ENCODE measurements at regions not wholly inside any gene's neighbourhood (a gene's known extent, or its start where the extent isn't known, plus 50 kb on each side); places are given as distances from the start of the nearest gene placed in this dataset.

DNA sequence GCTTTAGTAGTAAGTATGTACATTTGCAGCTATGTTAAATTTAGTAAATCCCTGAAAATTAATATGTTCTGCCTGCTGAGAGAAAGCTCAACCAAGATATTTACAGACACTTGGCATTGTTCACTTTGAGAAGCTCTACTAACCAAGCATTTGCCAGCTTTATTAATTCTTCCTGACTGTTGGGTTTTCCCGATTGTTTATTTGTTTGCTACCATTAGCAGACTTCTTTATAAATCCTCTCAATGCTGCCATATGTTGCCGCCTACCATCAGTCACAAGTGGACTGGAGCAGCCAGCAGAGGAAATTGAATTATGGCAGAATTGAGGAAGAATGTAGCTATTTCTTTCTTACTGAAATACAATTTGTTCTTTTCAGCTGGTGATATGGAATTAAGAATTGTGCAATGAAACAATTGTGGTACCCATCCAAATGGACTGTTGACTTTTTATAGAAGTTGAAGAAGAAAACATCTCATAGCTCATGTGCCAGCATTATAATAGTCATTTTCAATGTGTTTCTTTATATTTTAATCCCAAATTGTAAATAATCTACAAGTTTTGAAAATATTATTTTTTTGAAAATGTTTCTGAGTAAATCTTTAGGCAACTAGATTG lies 588.7 kb upstream of the CDH6 start:
- DNase-seq (ENCODE audit: low spot score), result no peak

DNA sequence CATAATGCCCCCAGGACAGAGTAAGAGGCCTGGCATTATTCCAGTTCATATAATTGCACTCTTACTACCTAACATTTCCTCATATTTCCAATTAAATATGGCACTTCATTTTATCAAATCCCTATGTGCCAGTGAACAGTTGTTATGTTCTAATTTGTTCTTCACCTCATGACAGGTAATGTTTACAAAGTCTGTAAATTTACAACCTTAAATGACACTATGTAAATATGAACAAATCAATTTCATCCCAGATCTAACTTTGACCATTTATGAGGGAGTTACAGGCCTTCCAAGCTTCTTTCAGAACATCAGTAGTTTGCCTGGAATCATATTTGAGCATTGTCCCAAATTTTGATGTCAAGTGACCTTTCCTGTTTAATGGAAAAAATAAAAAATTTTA lies 592.6 kb upstream of the CDH6 start:
- DNase-seq (ENCODE audit: low spot score), result peak; percentile 9

DNA sequence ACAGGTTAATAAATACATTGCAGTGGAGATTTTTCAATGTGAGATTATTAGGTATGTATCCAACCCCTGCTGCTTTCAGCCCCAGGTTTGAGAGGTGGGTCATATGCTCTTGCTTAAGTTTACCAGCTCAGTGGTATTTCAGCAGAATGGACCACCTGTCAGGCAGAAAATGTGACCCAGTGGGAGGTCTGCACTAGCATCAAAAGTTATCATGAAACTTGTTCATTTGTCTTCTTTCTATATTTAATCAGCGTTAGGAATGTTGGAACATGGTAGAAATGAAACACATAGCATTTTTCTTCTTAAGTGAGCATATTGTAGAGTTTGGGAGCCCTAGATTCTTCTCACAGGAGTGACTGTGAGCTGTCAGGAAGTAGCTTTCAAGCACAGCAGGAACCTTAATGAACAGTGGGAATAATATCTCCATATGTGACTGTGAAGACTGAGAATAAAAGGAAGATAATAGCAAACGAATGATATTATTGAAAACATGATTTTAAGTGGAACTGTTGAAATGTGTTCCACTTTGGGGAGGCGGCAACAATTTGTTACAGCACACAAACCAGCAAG lies 596.9 kb upstream of the CDH6 start:
- no peak for DNase-seq (ENCODE audit: low spot score)

DNA sequence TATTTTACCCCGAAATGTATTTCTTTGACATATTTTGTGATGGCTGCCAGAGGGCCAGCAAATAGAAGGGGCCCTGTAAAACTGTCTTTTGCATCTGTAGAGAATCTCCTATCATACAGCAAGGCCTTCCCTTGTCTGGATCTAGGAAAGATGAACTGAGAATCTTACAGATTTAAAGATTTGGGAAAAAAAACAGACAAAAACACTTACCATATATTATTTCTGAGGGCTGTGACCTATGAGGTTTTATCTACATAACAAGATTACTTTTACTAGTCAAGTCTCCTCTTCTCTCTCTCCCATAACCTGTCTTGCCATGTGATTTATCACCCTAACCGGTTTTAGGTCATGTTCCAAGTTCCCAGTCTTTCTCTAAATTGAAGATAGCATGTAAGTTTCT lies 599.2 kb upstream of the CDH6 start:
- DNase-seq (ENCODE audit: low spot score), result peak; percentile 90

DNA sequence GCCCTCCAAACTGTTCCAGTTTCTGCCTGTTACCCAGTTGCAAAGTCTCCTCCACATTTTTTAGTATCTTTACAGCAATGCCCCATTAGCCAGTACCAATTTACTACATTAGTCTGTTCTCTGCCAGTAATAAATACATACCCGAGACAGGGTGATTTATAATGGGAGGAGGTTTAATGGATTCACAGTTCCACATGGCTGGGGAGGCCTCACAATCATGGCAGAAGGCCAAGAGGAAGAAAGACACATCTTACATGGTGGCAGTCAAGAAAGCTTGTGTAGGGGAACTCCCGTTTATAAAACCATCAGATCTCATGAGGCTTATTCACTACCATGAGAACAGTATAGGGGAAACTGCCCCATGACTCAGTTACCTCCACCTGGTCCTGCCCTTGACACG lies 600.7 kb upstream of the CDH6 start:
- DNase-seq (ENCODE audit: low spot score), result no peak

DNA sequence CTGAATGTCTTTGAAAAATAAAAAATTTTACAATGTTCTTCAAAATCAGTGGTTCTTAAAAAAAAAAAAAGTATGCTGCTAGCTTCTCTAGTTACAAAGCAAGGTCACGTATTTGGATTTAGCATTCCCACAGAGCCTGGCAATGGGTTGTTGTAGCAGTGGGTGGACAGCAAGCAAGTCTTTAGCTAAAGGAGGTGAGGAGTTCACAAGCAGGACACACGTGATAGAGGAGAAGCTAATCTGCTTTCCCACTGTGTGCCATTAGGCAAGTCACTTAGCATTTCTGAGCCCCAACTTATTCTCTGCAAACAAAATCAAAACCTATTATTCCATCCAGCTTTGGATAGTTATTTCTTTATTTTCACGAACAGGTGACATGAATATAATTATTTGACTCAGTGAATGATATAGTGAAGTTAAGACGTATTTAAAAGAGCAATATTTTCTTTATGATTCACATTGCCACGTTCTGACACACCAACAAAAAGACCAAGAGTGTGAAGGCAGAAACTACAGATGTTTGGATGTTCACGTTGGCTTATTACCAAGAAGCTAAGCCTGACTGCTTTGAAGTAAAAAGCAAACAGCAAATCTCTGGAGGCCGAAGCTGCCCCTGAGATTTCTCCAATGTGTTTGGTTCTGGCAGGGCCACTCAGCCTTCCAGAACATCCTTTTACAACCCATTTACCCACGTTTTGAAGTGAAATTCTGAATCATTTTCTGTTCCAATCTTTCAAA lies 612.1 kb upstream of the CDH6 start:
- DNase-seq (ENCODE audit: low spot score), result no peak

DNA sequence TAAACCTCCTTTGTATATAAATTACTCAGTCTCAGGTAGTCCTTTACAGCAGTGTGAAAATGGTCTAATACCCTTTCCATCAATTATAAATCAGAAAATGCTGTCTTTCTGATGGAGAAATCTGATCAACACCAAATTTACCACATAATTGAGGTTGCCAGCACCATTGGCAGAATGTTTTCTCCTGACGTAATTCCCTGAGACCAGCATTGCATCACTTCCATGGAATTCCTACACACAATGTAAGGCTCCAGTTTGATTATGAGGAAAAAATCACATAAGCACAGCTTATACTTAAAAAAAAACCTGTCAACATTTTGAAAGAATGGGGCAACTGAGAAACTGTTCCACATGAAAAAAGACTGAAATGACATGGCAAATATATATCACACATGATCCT lies 618.7 kb upstream of the CDH6 start:
- no peak for DNase-seq (ENCODE audit: low spot score)

DNA sequence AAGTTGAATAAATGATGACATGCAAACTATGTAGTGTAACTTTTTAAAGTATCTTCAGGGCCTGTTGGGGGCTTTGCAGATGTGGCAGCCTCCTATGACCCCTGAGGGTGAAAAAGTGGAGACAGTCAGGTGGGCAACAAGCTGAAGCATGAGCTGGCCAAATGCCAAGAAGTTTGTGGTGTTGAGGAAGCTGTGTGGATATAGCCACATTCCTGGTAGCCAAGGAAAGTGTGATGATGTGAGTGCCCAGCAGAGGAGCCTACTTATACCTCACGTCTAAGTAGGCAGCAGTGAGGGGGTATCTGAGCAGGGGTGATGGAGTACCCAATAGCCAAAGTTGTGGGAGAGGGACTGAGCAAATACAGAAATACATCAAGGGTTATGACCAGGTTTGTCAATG lies 621.2 kb upstream of the CDH6 start:
- DNase-seq (ENCODE audit: low spot score), result no peak

DNA sequence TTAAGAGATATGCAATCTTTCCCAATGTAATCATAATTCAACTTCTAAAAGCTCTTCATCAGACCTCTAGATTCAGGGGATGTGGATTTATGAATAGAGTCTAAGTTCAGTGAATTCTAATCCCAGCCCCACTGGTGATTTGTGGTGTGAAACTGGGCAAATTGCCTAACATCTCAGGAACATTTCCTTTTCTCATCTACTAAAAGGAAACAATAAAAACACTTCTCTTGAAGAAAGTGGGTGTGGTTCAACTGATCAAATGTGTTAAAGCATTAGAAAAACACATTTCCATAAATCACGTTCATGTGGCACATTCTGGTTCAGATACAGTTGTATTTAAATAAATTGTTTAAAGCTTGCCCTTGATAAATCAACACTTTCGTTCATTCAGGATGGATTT lies 631.7 kb upstream of the CDH6 start:
- no peak for DNase-seq (ENCODE audit: low spot score)

DNA sequence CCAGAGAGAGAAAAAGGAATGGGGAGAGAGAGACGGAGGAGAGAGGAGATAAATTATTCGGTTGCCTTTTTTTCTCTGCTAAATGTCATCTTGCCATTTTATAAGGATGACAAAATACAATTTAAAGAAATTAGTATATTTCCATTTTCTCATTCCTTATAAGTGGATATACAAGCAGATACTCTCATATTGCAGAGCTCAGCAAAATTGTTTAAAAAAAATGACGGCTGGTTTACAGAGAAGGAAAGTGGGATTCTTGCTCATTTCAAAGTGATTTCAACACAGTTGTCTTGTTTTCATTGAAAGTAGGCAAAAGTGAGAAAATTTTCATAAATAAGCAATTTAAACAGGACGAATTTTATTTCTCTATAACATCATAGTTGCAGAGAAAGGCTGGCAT lies 641.9 kb upstream of the CDH6 start:
- DNase-seq (ENCODE audit: low spot score), result no peak

DNA sequence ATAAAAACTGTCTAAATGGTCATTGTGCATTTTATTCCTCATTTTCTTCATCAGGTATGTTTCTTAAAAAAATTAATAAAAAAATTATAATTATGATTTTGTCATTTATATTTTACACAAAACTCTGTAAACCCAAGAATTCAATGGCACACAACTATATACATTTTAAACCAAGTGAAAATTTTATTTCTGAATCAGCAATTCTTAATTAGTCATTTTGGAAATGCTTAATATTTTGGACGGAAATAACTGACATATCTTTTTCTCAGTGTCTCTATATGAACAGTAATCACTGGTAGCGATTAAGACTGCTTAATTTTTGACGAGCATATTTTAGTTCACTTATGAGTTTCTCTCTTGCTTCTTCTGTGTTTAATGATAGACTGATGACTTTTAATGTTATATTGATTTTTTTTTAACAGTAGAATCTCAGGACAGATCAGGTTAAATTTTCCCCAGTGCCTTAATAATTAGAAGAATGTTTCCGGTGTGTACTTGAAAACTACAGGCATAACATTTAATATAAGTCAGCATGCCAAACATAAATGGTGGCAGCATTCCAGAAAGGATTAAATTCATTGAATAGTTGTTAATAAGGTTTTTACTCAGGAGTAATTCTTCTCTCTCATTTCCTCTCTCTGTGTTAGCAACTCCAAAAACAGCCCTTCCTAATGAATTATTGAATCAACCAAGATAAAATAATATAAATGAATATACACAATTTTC lies 644.7 kb upstream of the CDH6 start:
- no peak for DNase-seq (ENCODE audit: low spot score)

DNA sequence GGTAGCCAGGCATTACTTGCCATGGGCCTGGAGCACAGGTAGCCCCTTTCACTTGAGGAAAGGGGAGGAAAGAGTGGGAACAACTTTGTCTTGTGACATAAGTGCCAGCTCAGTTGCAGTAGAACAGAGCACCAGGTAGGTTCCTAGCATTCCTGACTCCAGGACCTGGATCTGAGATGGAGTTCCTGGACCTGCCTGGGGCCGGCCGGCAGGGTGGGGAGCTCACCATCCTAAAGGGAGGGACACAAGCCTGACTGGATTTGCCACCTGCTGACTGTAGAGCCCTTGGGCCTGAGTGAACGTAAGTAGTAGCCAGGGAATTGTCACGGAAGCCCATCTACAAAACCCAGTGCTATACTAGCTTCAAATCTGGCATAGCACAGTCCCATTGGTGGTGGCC lies 653.3 kb upstream of the CDH6 start:
- DNase-seq (ENCODE audit: low spot score), result no peak

DNA sequence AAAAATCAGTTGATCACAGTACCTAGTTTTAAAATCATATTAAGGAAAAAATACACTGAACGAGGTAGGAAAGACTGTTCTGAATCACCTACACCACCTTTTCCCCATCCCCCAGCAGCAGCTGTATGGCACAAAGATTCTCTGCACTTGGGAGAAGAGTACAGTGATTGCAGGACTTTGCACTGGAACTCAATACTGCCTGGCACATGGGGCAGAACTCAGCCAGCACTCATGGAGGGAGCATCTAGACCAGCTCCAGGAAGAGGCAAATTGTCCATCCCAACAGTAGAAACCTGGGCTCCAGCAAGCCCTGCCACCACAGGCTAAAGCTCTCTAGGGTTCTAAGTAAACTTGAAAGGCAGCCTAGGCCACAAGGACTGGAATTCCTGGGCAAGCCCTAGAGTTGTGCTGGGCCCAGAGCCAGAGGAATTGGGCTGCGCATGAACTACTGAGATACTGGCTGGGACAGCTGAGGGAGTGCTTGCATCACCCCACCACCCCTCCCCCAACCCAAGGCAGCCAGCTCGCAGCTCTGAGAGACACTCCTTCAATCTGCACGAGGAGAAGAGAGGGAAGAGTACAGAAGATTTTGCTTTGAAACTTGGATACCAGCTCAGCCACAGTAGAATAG lies 654.4 kb upstream of the CDH6 start:
- no peak for DNase-seq (ENCODE audit: low spot score)

DNA sequence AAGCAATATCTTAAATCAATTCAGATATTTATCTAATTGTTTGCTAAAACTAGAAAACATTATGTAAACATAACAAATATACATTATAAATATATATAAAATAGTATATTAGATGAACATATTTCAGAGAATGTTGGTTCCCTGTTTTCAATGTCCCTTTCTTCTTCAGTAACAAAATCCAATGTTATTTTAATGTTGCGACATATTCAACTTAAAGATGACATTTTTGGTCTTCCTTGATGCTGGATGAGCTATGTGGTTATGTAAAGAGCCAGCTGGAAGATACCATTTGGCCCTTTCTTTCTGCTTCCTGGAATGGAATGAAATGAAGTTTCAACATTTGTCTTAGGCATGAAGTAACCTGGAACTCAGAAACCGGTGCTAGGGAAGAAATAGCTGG lies 668.1 kb upstream of the CDH6 start:
- no peak for DNase-seq (ENCODE audit: low spot score)

DNA sequence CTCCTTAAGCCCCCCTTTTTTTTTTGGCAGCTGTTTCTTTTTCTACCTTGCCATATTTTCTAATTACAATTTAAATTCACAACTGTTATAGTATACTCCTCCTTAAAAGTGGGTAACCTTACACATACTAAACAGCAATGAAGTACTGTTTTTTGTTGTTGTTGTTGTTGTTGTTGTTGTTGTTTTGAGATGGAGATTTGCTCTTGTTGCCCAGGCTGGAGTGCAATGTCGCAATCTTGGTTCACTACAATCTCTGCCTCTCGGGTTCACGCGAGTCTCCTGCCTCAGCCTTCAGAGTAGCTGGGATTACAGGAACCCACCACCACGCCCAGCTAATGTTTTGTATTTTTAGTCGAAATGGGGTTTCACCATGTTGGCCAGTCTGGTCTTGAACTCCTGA lies 669.1 kb upstream of the CDH6 start:
- DNase-seq (ENCODE audit: low spot score), result no peak

DNA sequence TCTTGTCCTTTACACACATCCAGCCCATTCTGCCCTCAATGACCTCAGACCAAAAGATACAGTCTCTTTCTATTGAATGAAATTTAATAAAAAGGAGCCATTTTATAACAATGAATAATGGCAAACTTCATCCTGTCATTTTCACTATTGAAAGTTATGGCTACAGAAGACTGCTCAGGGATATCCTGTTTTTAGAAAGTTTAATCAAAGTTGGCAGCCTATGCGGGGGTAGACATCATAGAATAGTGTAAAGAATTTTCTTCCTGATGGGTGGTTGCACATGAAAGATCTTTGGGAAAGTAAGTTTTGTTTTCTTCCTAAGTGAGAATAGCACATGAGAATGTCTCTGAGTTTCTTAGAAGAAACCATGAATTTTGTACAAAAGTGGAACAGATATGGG lies 670.4 kb upstream of the CDH6 start:
- peak; percentile 87 for DNase-seq (ENCODE audit: low spot score)

DNA sequence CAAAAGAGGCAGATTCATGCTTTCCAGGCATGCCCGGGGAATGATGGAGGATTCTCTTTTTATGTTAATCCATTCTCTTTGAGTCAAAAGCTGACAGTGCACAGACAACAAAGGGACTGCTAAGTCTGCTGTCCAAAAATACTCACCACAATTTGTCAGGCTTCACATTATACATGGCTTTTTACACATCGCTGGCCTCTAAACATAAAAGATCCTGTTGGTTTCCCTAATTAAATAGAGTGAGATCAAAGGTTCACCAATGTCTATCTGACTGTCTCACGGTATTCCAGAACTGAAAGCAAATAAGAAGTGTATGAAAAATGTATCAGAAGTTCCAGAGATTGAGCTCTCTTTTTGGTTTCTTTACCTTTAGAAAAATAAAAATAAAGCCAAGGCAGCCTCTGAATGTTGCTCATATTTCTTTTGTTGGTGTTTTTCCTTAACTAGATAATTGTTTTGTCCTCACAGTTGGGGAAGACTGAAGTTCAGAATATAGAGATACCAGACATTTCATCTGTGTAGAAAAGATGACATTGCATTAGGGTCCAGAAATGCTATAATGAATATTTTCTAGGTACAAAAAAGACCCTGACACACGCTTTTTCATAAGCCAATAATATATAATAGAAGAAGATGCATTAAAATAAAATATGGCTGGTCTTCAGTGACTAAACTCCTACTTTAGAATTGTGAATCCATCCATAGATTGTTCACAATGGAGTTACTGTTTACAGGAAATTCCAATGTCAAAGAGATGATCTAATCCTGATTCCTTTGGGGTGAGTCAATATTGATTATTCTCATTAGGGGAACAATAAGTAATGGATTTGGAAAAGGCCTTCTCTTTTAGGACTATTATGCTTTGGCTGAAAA lies 688.2 kb upstream of the CDH6 start:
- no peak for DNase-seq (ENCODE audit: low spot score)

DNA sequence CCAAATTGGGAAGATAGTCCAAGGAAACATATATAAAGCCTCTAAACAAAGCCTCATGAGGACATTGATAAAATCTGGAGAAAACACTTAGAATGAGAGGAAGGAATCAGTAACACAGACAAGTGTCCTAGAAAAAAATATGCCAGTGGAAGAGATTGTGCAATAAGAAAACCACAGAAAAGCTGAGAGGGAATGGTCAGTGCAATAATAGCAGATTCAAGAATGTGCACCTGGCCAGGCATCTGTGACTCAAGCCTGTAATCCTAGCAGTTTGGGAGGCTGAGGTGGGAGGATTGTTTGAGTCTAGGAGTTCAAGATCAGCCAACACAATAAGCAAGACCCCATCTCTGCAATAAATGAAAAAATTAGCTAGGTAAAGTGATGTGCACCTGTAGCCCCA lies 691.2 kb upstream of the CDH6 start:
- no peak for DNase-seq (ENCODE audit: low spot score)

DNA sequence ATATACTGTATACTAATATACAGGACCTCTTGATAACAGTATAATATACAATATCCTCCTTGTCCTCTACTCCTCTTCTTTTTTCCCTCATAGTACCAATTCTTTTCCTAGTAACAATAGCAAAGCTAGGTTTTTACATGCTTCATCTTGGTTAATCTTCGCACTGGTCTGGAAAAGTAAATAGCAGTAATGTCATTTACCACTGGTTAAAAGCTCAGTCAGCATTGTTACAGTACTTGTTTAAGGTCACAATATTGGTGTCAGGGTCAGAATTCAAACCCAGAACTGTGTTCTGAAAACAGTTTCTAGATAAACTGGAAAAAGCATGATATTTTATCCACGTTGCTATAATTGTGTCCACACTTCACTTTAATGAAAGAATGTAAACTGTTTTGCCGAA lies 692.4 kb upstream of the CDH6 start:
- no peak for DNase-seq (ENCODE audit: low spot score)

DNA sequence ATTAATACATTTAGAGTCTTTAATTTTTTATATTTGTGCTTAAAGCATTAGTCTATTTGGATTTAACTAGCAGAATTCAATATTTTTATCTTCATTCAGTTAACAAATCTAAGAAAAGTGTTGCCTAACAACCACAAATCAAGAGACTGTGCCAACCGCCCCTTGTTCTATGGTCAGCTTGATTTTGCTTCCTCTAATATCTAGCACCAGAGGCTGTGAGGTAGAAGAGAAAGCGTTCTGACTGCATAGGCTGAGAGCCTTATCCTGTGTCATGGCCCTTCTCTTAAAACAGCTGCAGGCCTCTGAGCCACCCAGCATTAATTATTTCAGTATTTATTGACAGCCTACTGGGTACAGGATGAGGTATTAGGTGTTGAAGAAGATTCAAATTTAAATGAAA lies 693.0 kb upstream of the CDH6 start:
- DNase-seq (ENCODE audit: low spot score), result no peak

DNA sequence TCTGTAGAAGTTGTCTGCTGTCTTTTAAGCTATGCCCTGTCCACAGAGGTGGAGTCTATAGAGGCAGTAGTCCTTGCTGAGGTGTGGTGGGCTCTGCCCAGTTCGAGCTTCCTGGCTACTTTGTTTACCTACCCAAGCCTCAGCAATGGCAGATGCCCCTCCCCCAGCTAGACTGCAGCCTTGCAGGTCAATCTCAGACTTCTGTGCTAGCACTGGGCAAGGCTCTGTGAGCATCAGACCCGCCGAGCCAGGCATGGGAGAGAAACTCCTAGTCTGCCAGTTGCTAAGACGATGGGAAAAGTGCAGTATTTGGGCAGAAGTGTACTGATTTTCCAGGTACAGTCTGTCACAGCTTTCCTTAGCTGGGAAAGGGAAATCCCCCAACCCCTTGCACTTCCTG lies 694.1 kb upstream of the CDH6 start:
- no peak for DNase-seq (ENCODE audit: low spot score)

Data from SK-N-DZ (cell line).